GM19239 (cell line): ENCODE measurements at regions not wholly inside any gene's neighbourhood (a gene's known extent, or its start where the extent isn't known, plus 50 kb on each side); places are given as distances from the start of the nearest gene placed in this dataset.
"Not testable (repeated sequence)": the region's sequence is repeated elsewhere in the genome, so short reads cannot be mapped to it uniquely, and the experiment has no call there.

Experiments used
- DNase-seq: peaks from one replicate; pipeline ENCODE4 v3.0.0; 2011; ENCODE audit warnings: low spot score; ENCODE audit not compliant: insufficient read length
- FAIRE-seq: peaks from 2 replicates; lab custom pipeline; 2011; peaks lifted over from hg19 to GRCh38; lab: Jason Lieb, UNC

GRCh38 chr6:137313928-137314855, 95.0 kb upstream of the IFNGR1 start:
- FAIRE-seq: peak; percentile 92
- DNase-seq: peak; percentile 23

- no peak for FAIRE-seq
- no peak for DNase-seq
These were observed 94.0 kb upstream of the IFNGR1 start for GRCh38 chr6:137313211-137313610.

GRCh38 chr6:137311940-137312339, 92.8 kb upstream of the IFNGR1 start:
- no peak for DNase-seq
- FAIRE-seq: no peak

GRCh38 chr6:137309078-137309762, 90.0 kb upstream of the IFNGR1 start:
- FAIRE-seq: no peak
- DNase-seq: no peak

- no peak for DNase-seq
- FAIRE-seq: no peak
These were observed 88.1 kb upstream of the IFNGR1 start for GRCh38 chr6:137307163-137307854.

- DNase-seq (no peak), FAIRE-seq (no peak)
These were observed 86.5 kb upstream of the IFNGR1 start for GRCh38 chr6:137305691-137306090.

GRCh38 chr6:137304020-137304780, 85.0 kb upstream of the IFNGR1 start:
- DNase-seq (no peak), FAIRE-seq (no peak)

GRCh38 chr6:137303441-137303840, 84.3 kb upstream of the IFNGR1 start:
- DNase-seq: no peak
- FAIRE-seq: no peak

GRCh38 chr6:137299681-137300080, 80.5 kb upstream of the IFNGR1 start:
- DNase-seq (no peak), FAIRE-seq (no peak)

GRCh38 chr6:137297887-137298286, 78.7 kb upstream of the IFNGR1 start:
- no peak for DNase-seq
- FAIRE-seq: no peak

GRCh38 chr6:137292326-137292725, 73.1 kb upstream of the IFNGR1 start:
- DNase-seq, FAIRE-seq: not testable (repeated sequence)

- no peak for DNase-seq
- no peak for FAIRE-seq
These were observed 72.3 kb upstream of the IFNGR1 start for GRCh38 chr6:137291441-137291840.

GRCh38 chr6:137290601-137291261, 71.5 kb upstream of the IFNGR1 start:
- FAIRE-seq (no peak), DNase-seq (no peak)

- FAIRE-seq: no peak
- DNase-seq: no peak
These were observed 67.7 kb upstream of the IFNGR1 start for GRCh38 chr6:137286916-137287315.

- FAIRE-seq: no peak
These were observed 67.2 kb upstream of the IFNGR1 start for GRCh38 chr6:137286368-137286767.

GRCh38 chr6:137284811-137285110, 65.6 kb upstream of the IFNGR1 start:
- FAIRE-seq (no peak), DNase-seq (no peak)

More at GRCh38 chr6:137286368-137286767, 67.2 kb upstream of the IFNGR1 start:
- no peak for DNase-seq

GRCh38 chr6:137283940-137284810, 65.0 kb upstream of the IFNGR1 start:
- FAIRE-seq: peak; percentile 57
- DNase-seq: no peak

- no peak for DNase-seq
- FAIRE-seq: no peak
These were observed 63.9 kb upstream of the IFNGR1 start for GRCh38 chr6:137283080-137283479.

GRCh38 chr6:137282254-137282653, 63.1 kb upstream of the IFNGR1 start:
- DNase-seq (no peak), FAIRE-seq (no peak)
